Right renal pelvis (tissue), 4 donors: ENCODE measurements at regions not wholly inside any gene's neighbourhood (a gene's known extent, or its start where the extent isn't known, plus 50 kb on each side); places are given as distances from the start of the nearest gene placed in this dataset.

Experiments
- DNase-seq, 4 donors: peaks; one replicate each; pipeline ENCODE4 v3.0.0-alpha.2; 2013; ENCODE audit warnings: low read depth in 4 of 4, low spot score in 3 of 4, missing footprints in 1 of 4

DNA sequence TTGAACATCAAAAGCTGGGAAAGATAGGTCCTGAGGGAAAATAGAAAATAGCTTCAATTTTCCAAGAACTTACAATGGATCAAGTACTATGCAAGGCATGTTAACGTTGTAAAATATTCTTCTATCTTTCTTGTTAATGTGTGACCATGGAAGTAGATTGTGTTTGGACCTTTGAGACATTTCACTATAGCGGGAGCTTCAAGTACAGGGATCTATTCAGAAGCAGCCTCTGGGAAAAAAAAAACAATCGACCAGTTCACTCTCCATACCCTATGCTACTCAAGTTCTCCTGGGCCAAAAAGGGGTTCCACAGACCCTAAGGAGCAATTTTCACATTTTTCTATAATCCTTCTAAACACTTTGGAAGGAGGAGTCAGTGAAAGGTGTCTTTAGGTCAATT lies 54.1 kb upstream of the ATP10B start:
- DNase-seq: no peak

DNA sequence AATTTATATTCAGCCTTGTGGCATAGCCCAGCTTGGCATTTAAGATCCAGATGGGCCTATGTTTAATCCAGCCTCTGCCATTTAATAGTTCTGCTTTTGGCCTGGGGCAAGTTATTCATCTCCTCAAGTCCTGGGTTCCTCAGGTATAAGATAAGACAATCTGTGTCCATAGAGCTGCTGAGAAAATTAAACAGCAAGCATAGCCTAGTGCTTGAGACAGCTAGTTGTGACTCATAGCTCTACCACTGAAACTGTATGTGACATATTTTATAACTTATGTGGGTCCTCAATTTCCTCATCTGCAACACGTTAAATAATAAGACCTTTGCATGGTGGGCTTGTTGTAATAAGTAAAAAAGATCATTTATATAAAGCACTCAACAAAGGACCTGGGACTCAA lies 53.3 kb upstream of the ATP10B start:
- DNase-seq: no peak

DNA sequence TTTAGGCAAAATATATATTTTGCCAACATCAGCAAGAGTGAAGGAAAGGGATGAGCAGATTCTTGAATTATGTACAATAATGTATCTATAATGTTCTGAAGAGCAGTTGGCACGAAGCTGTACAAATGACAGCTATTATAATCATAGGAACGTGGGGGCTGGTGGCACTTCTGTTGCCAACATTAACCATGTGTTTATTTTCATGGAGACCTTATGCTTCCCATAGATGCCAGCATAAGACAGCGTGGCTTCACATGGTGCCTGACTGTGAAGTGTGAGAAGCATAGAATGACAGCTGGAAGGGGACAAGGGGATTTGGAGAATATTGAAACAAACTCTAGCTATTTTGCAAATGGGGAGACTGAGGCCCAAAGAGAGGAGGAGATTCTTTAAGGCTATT lies 52.6 kb upstream of the ATP10B start:
- no peak for DNase-seq

DNA sequence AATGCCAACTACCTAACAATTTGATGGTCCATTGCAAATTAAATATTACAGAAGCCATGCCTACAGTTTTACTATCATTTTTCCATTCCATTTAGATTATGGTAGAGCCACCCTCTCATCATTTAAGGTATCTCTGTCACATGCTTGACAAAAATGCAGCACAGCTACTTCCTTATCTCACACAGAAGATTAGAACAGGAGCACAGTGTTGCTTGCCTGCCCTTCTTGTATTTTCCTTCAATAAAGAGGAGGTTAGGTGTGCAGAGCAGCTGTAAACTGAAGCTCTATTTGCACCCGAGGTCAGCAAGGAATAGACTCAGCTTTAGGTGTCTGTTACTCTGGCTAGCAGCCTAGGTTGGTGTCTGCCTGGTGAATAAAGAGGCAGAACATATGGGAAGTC lies 51.5 kb upstream of the ATP10B start:
- no peak for DNase-seq

DNA sequence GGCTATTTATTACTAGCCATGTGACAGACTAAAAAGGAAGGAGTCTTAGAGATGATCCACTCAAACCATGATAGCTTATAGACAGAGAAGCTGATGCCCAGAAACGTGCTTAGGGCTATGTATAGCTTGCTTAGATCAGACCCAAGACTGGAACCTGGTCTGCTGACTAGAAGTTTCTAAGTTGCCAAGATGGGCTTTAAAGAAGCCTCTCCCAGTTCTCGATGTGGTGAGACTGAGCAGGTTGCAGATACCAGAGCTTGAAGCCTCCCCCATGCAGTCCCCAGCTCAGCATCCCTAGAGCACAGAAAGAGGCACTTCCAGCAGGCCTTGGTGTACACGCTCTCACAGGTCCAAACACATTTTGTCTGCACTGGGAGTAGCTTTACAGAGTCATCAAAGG lies 51.1 kb upstream of the ATP10B start:
- no peak for DNase-seq
